Right atrium auricular region (tissue), 2 donors: ENCODE measurements at regions not wholly inside any gene's neighbourhood (a gene's known extent, or its start where the extent isn't known, plus 50 kb on each side); places are given as distances from the start of the nearest gene placed in this dataset.

Experiments
- DNase-seq: peaks from one replicate; pipeline ENCODE4 v3.0.0-alpha.2; 2019; ENCODE audit warnings: low spot score
- H3K27ac ChIP-seq, 2 donors: fragments of 200-600 bp; sonication (generic); 1 replicate in 1 of 2; 2 replicates in 1 of 2; pipeline ENCODE4 v1.5.1; 2016 to 2019
- H3K27me3 ChIP-seq, 2 donors: fragments of 200-600 bp; sonication (generic); one replicate each; pipeline versions ENCODE4 v1.5.1 to v1.6.0; 2017 to 2019
- H3K36me3 ChIP-seq: fragments of 200-600 bp; sonication (generic); one replicate; pipeline ENCODE4 v1.5.1; 2016
- H3K4me1 ChIP-seq, 2 donors: fragments of 200-600 bp; sonication (generic); one replicate each; pipeline versions ENCODE4 v1.5.1 to v1.6.0; 2017 to 2019
- H3K4me3 ChIP-seq, 2 donors: fragments of 200-600 bp; sonication (generic); 1 replicate in 1 of 2; 2 replicates in 1 of 2; pipeline ENCODE4 v1.5.1; 2017 to 2019; ENCODE audit warnings: mild to moderate bottlenecking in 1 of 2, moderate library complexity in 1 of 2
- H3K9me3 ChIP-seq, 2 donors: fragments of 200-600 bp; sonication (generic); one replicate each; pipeline ENCODE4 v1.5.1; 2019
- CTCF ChIP-seq, 2 donors: fragments of 200-600 bp; sonication (generic); IDR thresholded peaks; one replicate each; pipeline ENCODE4 v1.5.1; 2019; ENCODE audit warnings: antibody characterized with exemption in 2 of 2

DNA sequence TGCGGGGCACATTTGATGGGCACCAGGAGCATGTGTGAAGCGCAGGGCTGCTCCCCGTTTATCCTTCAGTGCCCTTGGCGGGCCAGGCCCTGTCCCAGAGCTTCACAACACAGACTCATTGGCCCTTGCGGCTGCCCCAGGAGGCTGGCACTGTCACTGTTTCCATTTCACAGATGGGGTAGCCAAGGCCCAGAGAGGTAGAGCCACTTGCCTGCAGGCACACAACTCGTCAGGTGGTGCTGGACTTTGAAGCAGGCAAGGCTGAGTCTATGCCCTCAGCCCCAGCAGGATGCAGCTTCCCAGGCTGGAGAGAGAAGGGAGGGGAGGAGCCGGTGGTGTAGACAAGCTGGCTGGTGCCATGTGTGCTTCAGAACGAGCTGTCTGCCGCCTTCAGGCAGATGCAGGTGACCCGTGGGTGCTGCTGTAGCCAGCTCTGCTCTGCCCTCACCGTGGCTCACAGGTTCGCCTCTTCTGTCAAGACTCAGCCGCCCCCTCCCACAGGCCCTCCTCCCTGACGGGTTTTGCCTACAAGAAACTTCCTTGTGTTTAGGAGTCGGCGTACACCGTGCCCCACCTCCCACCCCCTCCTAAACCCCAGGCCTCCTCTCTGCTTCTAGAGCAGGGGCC is 232.3 kb upstream of the CIBAR2 start:
- TF ChIP-seq CTCF (IDR thresholded peaks at IDR 0.05): no peak
- no peak for DNase-seq
- Histone ChIP-seq H3K4me1 (peaks cover 0 to 17% of the 10 kb centered on the region in 2 donors), H3K36me3 (no peaks in the 10 kb centered on the region), H3K27me3 (no peaks in the 10 kb centered on the region), H3K4me3 (no peak overlapping the region), H3K9me3 (no peaks in the 10 kb centered on the region), H3K27ac (no peak overlapping the region)

DNA sequence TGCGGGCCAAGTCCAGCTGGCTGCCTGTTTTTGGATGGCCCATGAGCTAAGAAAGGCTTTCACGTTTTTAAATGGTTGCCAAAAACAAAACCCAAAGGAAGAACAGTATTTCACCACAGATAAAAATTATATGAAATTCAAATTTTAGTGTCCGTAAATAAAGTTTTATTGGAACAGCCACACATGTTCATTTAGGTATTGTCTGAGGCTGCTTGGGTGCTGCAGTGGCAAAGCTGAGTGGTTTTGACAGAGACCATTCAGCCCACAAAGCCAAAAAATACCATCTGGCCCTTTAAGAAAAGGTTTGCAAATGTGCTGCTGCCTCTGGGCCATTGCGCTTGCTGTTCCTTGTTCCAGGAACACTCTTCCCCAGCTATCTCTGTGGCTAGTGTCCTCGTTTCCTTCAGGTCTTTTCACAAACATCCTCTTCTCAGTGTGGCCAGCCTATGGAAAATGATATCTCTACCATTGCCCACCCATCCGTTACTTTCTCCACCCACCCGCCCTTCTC is 232.9 kb upstream of the CIBAR2 start:
- no peak for DNase-seq
- TF ChIP-seq CTCF (IDR thresholded peaks at IDR 0.05): no peak
- Histone ChIP-seq H3K36me3 (no peaks in the 10 kb centered on the region), H3K4me1 (peaks cover 0 to 23% of the 10 kb centered on the region in 2 donors), H3K27ac (no peak overlapping the region), H3K9me3 (no peaks in the 10 kb centered on the region), H3K27me3 (no peaks in the 10 kb centered on the region), H3K4me3 (no peak overlapping the region)

- TF ChIP-seq CTCF (IDR thresholded peaks at IDR 0.05): no peak
- Histone ChIP-seq H3K4me1 (peaks cover 0 to 36% of the 10 kb centered on the region in 2 donors), H3K27ac (no peak overlapping the region), H3K9me3 (no peaks in the 10 kb centered on the region), H3K4me3 (no peak overlapping the region), H3K27me3 (no peaks in the 10 kb centered on the region), H3K36me3 (no peaks in the 10 kb centered on the region)
- no peak for DNase-seq
Observed at GRCh38 chr16:85346404-85347212, 234.3 kb upstream of the CIBAR2 start.

DNA sequence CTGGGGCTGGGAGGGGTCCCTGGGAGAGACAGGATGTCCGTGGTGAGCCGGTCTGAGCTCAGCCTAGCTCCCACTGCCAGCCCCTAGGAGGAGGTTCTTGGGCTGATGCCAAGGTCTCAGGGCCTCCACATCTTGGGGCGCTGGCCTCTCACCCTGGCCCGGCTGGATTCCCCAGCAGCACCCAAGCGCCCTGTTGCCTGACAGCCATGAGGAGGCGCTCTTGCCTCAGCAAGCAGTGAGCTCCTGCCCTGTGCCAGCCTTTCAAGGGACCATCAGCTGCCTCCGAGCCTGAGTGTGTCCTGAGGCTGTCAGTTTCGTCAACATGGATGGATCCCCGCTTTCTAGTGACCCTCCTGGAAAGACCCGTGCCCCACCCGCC is 234.9 kb upstream of the CIBAR2 start:
- no peak overlapping the region for H3K4me3 ChIP-seq
- H3K9me3 ChIP-seq: no peaks in the 10 kb centered on the region
- no peak for DNase-seq
- no peak overlapping the region for H3K27ac ChIP-seq
- TF ChIP-seq CTCF (IDR thresholded peaks at IDR 0.05): peak in 1 of 2 donors; percentile 26
- no peaks in the 10 kb centered on the region for H3K36me3 ChIP-seq
- H3K27me3 ChIP-seq: no peaks in the 10 kb centered on the region
- peaks cover 0 to 37% of the 10 kb centered on the region in 2 donors for H3K4me1 ChIP-seq

DNA sequence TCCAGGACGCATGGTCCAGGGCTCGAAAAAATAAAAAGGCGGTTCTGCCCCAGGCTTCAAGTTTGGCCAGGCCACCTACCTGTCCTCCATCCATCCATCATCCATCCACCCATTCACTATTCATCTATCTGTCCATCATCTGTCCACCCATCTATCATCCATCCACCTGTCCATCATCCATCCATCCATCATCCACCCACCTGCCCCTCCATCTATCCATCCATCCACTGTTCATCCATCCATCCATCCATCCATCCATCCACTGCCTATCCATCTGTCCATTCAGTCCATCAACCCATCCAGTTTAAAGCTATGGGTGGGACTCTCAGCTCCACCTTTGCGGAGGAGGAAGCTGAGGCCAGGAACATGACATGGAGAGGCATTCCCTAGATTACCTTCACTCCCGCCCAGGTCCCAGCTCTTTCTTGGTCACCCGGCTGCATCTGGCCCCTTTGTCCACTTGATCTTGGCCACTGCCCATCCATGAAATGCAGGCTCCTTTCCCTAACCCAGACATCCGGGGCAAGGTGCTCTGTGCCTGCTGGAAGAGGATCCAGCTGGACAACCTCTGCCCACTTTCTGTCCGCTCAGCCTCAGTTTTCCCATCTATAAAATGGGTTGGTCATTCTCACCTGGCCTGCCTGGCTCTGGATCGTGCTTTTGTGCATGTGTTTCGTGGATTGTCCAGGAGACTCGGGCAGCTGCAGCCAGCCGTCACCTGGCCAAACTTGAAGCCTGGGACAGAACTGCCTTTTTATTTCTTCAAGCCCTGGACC is 236.0 kb upstream of the CIBAR2 start:
- H3K36me3 ChIP-seq: no peaks in the 10 kb centered on the region
- no peaks in the 10 kb centered on the region for H3K27me3 ChIP-seq
- TF ChIP-seq CTCF (IDR thresholded peaks at IDR 0.05): no peak
- no peak overlapping the region for H3K27ac ChIP-seq
- no peaks in the 10 kb centered on the region for H3K9me3 ChIP-seq
- H3K4me3 ChIP-seq: no peak overlapping the region
- H3K4me1 ChIP-seq: peaks cover 0 to 27% of the 10 kb centered on the region in 2 donors
- no peak for DNase-seq
